K562 (cell line): ENCODE measurements at regions not wholly inside any gene's neighbourhood (a gene's known extent, or its start where the extent isn't known, plus 50 kb on each side); places are given as distances from the start of the nearest gene placed in this dataset.

Source experiments
- ATAC-seq: fragments of 200-7000 bp; cut with Tn5 transposase; 3 replicates; pipeline ENCODE4 v1.9.1; 2020; ENCODE audit warnings: moderate library complexity
- BruUV-seq: library from RNA; stranded (reverse); fragments of 400-500 nt; replicated peaks from 2 replicates; lab custom pipeline; 2021; lab: Mats Ljungman, UMichigan
- CTCF ChIA-PET: fragments of 300-600 bp; formaldehyde crosslinking; extraction: SDS; loops from one replicate; lab custom pipeline; 2021; ENCODE audit warnings: low intra/inter-chr PET ratio; lab: Yijun Ruan, JAX
- POLR2A ChIA-PET: fragments of 300-600, 350-650 bp; sonication (Branson Sonifier 250); formaldehyde crosslinking; extraction: SDS; loops from one replicate; lab custom pipeline; 2021; ENCODE audit warnings: antibody characterized with exemption, inconsistent platforms; lab: Yijun Ruan, JAX
- DNase-seq, 4 experiments: peaks; one replicate each; pipeline versions ENCODE4 v3.0.0 to v3.0.0-alpha.2; 2011 to 2018; ENCODE audit warnings: low spot score in 3 of 4, mixed read lengths in 3 of 4; ENCODE audit errors: extremely low read depth in 1 of 4
- FAIRE-seq: peaks from 2 replicates; lab custom pipeline; 2011; peaks lifted over from hg19 to GRCh38; lab: Jason Lieb, UNC
- H2AFZ ChIP-seq: 2 replicates; pipeline ENCODE4 v1.6.0; 2011; ENCODE audit warnings: low read depth, low read length, control low read depth, inconsistent platforms
- H3K27ac ChIP-seq: fragments of 200-600 bp; 3 replicates; pipeline ENCODE4 v1.8.0; 2011; ENCODE audit warnings: low read depth, mild to moderate bottlenecking, control low read depth, inconsistent platforms, low read length, moderate library complexity, mixed read lengths; ENCODE audit errors: extremely low read depth
- H3K27me3 ChIP-seq, 2 experiments: fragments of 300-600 bp in 1 of 2; 2 replicates in 1 of 2; 3 replicates in 1 of 2; pipeline versions ENCODE4 v1.6.0 to v1.8.0; 2011; ENCODE audit warnings: inconsistent platforms in 2 of 2, low read length in 2 of 2, mild to moderate bottlenecking in 1 of 2, mixed read lengths in 1 of 2, moderate library complexity in 1 of 2; ENCODE audit not compliant: control insufficient read depth in 2 of 2, insufficient read depth in 2 of 2
- H3K36me3 ChIP-seq: fragments of 300-600 bp; 3 replicates; pipeline ENCODE4 v1.8.0; 2011; ENCODE audit warnings: mild to moderate bottlenecking, low read length, inconsistent platforms; ENCODE audit not compliant: control insufficient read depth, insufficient read depth
- H3K4me1 ChIP-seq, 2 experiments: fragments of 200-600 bp in 1 of 2; replicated peaks in 1 of 2; 2 replicates in 1 of 2; 3 replicates in 1 of 2; pipeline versions ENCODE4 v1.5.1 to v1.8.0; 2011; ENCODE audit warnings: inconsistent platforms in 2 of 2, low read length in 2 of 2, mild to moderate bottlenecking in 1 of 2, mixed read lengths in 1 of 2, moderate library complexity in 1 of 2; ENCODE audit not compliant: control insufficient read depth in 2 of 2, insufficient read depth in 2 of 2
- H3K4me2 ChIP-seq: 2 replicates; pipeline ENCODE4 v1.6.1; 2011; ENCODE audit warnings: low read length, control low read depth, inconsistent platforms, mixed read lengths; ENCODE audit not compliant: insufficient read depth
- H3K4me3 ChIP-seq: fragments of 200-600 bp; sonication (generic), shearing (Covaris generic); 2 replicates; pipeline ENCODE4 v1.5.1; 2016; ENCODE audit warnings: control low read depth, inconsistent platforms
- H3K79me2 ChIP-seq: fragments of 200-600 bp; 3 replicates; pipeline ENCODE4 v1.8.0; 2011; ENCODE audit warnings: low read length, inconsistent platforms; ENCODE audit not compliant: control insufficient read depth, insufficient read depth
- H3K9ac ChIP-seq, 2 experiments: 2 replicates each; pipeline versions ENCODE4 v1.6.0 to v1.6.1; 2011; ENCODE audit warnings: low read depth in 2 of 2, low read length in 2 of 2, control low read depth in 1 of 2, inconsistent platforms in 1 of 2, mild to moderate bottlenecking in 1 of 2, mixed read lengths in 1 of 2; ENCODE audit not compliant: insufficient read depth in 1 of 2
- H3K9me1 ChIP-seq: one replicate; pipeline ENCODE4 v1.6.0; 2011; ENCODE audit warnings: inconsistent platforms, mild to moderate bottlenecking, low read length, moderate library complexity; ENCODE audit not compliant: control insufficient read depth, insufficient read depth
- H3K9me3 ChIP-seq: replicated peaks from 2 replicates; pipeline ENCODE4 v1.5.1; 2011; ENCODE audit warnings: low read depth, low read length, inconsistent platforms; ENCODE audit not compliant: control insufficient read depth, insufficient read depth
- H4K20me1 ChIP-seq: replicated peaks from 2 replicates; pipeline ENCODE4 v1.6.1; 2011; ENCODE audit warnings: low read length, inconsistent platforms, mixed read lengths; ENCODE audit not compliant: control insufficient read depth, insufficient read depth
- BCLAF1 ChIP-seq, 2 experiments: fragments of 450-650 bp in 1 of 2; IDR thresholded peaks; 2 replicates each; pipeline ENCODE4 v1.6.1; 2011 to 2017; ENCODE audit warnings: low read depth in 2 of 2, antibody characterized with exemption in 1 of 2, borderline replicate concordance in 1 of 2, low read length in 1 of 2, mild to moderate bottlenecking in 1 of 2, mixed read lengths in 1 of 2; ENCODE audit not compliant: control insufficient read depth in 1 of 2
- CBX1 ChIP-seq: sonication (generic); IDR thresholded peaks from 2 replicates; pipeline ENCODE4 v1.6.1; 2016; ENCODE audit warnings: antibody characterized with exemption, low read depth, mild to moderate bottlenecking
- CHCHD3 ChIP-seq: fragments of 250-450 bp; sonication (Bioruptor Pico); IDR thresholded peaks from 2 replicates; pipeline ENCODE4 v2.1.2; 2022; ENCODE audit warnings: mild to moderate bottlenecking
- MCM7 ChIP-seq, 2 experiments: fragments of 450-650 bp; IDR thresholded peaks; 2 replicates each; pipeline ENCODE4 v1.6.1; 2016 to 2018
- NFIC ChIP-seq: fragments of 450-650 bp; IDR thresholded peaks from 2 replicates; pipeline ENCODE4 v1.6.1; 2017; ENCODE audit warnings: mild to moderate bottlenecking, inconsistent platforms
- WGBS: fragments of 100-300 bp; shearing (Covaris generic); methylation state at CpG from one replicate; pipeline ENCODE4 v1.1.6; 2016; ENCODE audit warnings: low coverage, mixed read lengths; ENCODE audit not compliant: insufficient coverage; ENCODE audit errors: missing lambda C conversion rate; 5-methylcytosine and 5-hydroxymethylcytosine counted together
- in situ Hi-C: fragments of 300-500 bp; cut with MboI; formaldehyde crosslinking; loops from 4 replicates; pipeline ENCODE4 v1.15.0; 2018; ENCODE audit warnings: inconsistent platforms, mixed read lengths
- intact Hi-C: fragments of 100-400 bp; cut with micrococcal nuclease; formaldehyde crosslinking; loops from 2 replicates; pipeline ENCODE4 v1.14.2; 2022

GRCh38 chr1:4444086-4444485 is 210.3 kb upstream of the AJAP1 start:
- Histone ChIP-seq H3K79me2 (no peaks in the 10 kb centered on the region), H3K9me3 (no peaks in the 10 kb centered on the region), H3K36me3 (no peaks in the 10 kb centered on the region), H3K27me3 (peaks cover 2 to 17% of the 10 kb centered on the region in 2 experiments; a peak in 3 of 5 replicates), H3K4me1 (no peaks in the 10 kb centered on the region), H3K9me1 (no peaks in the 10 kb centered on the region), H3K9ac (no peak overlapping the region), H4K20me1 (no peaks in the 10 kb centered on the region), H3K4me2 (no peak overlapping the region), H2AFZ (no peak overlapping the region), H3K27ac (no peak overlapping the region), H3K4me3 (no peak overlapping the region)
- ChIA-PET CTCF (no interaction called here), POLR2A (no interaction called here)
- FAIRE-seq: no peak
- in situ Hi-C loops (no loop called here), intact Hi-C loops (no loop called here)
- WGBS: under 1% methylated on average over 5 of the region's 5 CpGs
- ATAC-seq: no peak
- no peak for DNase-seq
- TF ChIP-seq MCM7 (IDR thresholded peaks at IDR 0.05) (no peak), NFIC (no peak), CBX1 (no peak), CHCHD3 (CRISPR knock-in tag) (no peak), BCLAF1 (IDR thresholded peaks at IDR 0.05; ENCODE audit: borderline replicate concordance in 1 of 2, control insufficient read depth in 1 of 2, low read depth in 2 of 2, low read length in 1 of 2) (no peak)
- no TSS peak for BruUV-seq
